PC-3 (cell line): ENCODE measurements at regions not wholly inside any gene's neighbourhood (a gene's known extent, or its start where the extent isn't known, plus 50 kb on each side); places are given as distances from the start of the nearest gene placed in this dataset.

Experiments used
- EZH2 ChIP-seq: fragments of 300-600 bp; sonication (generic); IDR thresholded peaks from one replicate; pipeline ENCODE4 v1.6.1; 2017; ENCODE audit warnings: antibody characterized with exemption, mild to moderate bottlenecking, low read length; ENCODE audit not compliant: unreplicated experiment
- EZH2phosphoT487 ChIP-seq: fragments of 300-600 bp; sonication (generic); IDR thresholded peaks from 2 replicates; pipeline ENCODE4 v1.6.1; 2018; ENCODE audit warnings: mild to moderate bottlenecking, antibody characterized with exemption, low read length, borderline replicate concordance
- TF ChIP-seq, protein P1 (sequence below): fragments of 300-600 bp; sonication (generic); conservative IDR thresholded peaks from 2 replicates; pipeline ENCODE4 v1.5.1; 2017; ENCODE audit warnings: antibody characterized with exemption, low read depth, mild to moderate bottlenecking, low read length

- TF ChIP-seq, protein P1, sequence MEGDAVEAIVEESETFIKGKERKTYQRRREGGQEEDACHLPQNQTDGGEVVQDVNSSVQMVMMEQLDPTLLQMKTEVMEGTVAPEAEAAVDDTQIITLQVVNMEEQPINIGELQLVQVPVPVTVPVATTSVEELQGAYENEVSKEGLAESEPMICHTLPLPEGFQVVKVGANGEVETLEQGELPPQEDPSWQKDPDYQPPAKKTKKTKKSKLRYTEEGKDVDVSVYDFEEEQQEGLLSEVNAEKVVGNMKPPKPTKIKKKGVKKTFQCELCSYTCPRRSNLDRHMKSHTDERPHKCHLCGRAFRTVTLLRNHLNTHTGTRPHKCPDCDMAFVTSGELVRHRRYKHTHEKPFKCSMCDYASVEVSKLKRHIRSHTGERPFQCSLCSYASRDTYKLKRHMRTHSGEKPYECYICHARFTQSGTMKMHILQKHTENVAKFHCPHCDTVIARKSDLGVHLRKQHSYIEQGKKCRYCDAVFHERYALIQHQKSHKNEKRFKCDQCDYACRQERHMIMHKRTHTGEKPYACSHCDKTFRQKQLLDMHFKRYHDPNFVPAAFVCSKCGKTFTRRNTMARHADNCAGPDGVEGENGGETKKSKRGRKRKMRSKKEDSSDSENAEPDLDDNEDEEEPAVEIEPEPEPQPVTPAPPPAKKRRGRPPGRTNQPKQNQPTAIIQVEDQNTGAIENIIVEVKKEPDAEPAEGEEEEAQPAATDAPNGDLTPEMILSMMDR = no peak
- no peak for TF ChIP-seq EZH2phosphoT487
- TF ChIP-seq EZH2 = no peak
These were observed 257.4 kb upstream of the CAMK1G start for GRCh38 chr1:209326076-209326475.
